ENCODE measurements at regions not wholly inside any gene's neighbourhood (a gene's known extent, or its start where the extent isn't known, plus 50 kb on each side); places are given as distances from the start of the nearest gene placed in this dataset.
"Not testable (repeated sequence)": the region's sequence is repeated elsewhere in the genome, so short reads cannot be mapped to it uniquely, and the experiment has no call there.

DNA sequence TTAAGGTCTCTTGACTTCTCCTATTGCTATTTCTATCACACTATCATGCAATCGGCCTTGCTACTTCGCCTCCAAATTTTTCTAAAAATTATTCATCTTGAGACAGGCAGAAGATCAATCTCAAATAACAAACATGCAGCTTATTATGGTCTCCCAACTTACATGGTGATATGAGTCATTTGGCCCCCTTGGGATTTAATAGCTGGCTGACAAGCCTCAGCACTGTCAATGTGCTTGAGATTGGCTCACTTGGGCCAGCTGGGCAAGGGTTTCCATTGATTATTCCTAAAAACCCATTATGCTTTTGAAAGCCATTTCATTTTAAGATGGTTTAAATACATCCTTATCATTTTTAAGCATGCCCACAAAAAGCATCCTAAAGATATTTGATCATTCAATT lies 224.5 kb upstream of the NFIA start:
- H3K4me3 ChIP-seq (ENCODE audit: low read depth, low read length) = no peak overlapping the region
- TF ChIP-seq, protein P1, sequence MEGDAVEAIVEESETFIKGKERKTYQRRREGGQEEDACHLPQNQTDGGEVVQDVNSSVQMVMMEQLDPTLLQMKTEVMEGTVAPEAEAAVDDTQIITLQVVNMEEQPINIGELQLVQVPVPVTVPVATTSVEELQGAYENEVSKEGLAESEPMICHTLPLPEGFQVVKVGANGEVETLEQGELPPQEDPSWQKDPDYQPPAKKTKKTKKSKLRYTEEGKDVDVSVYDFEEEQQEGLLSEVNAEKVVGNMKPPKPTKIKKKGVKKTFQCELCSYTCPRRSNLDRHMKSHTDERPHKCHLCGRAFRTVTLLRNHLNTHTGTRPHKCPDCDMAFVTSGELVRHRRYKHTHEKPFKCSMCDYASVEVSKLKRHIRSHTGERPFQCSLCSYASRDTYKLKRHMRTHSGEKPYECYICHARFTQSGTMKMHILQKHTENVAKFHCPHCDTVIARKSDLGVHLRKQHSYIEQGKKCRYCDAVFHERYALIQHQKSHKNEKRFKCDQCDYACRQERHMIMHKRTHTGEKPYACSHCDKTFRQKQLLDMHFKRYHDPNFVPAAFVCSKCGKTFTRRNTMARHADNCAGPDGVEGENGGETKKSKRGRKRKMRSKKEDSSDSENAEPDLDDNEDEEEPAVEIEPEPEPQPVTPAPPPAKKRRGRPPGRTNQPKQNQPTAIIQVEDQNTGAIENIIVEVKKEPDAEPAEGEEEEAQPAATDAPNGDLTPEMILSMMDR (IDR thresholded peaks at IDR 0.05; ENCODE audit: control insufficient read depth, extremely low read depth, insufficient read depth) = no peak
- no peak for DNase-seq (ENCODE audit: low read depth)

DNA sequence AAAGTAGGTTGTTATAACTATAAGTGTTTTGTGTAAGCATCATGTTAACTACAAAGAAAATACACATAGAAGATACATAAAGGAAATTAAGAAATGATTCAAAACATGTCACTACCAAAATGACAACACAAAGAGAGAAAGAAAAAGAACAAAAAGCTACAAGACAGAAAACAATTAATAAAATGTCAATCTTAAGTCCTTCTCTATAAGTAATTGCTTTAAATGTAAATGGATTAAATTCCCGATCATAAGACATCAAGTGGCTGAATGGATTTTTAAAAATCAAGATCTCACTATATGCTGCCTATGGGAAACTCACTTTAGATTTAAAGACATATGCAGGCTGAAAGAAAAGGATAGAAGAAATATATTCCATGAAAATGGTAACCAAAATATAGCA lies 232.3 kb upstream of the NFIA start:
- TF ChIP-seq, protein P1 (IDR thresholded peaks at IDR 0.05; ENCODE audit: control insufficient read depth, extremely low read depth, insufficient read depth) = no peak
- no peak overlapping the region for H3K4me3 ChIP-seq (ENCODE audit: low read depth, low read length)
- DNase-seq (ENCODE audit: low read depth) = no peak

DNA sequence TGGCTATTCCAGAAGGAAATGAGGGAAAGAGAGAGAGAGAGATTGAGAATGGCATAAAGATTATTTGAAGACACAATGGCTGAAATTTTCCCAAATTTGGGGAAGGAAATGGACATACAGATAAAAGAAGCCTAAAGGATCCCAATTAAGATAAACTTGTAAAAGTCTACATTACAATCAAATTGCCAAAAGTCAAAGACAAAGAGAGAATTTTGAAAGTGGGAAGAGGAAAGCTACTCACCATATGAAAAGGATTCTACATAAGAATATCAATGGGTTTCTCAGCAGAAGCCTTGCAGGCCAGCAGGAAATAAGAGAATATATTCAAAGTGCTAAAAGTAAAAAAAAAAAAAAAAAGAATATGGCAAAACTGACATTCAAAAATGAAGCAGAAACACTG lies 233.0 kb upstream of the NFIA start:
- DNase-seq (ENCODE audit: low read depth) = no peak
- no peak overlapping the region for H3K4me3 ChIP-seq (ENCODE audit: low read depth, low read length)
- TF ChIP-seq, protein P1 (IDR thresholded peaks at IDR 0.05; ENCODE audit: control insufficient read depth, extremely low read depth, insufficient read depth) = no peak

DNA sequence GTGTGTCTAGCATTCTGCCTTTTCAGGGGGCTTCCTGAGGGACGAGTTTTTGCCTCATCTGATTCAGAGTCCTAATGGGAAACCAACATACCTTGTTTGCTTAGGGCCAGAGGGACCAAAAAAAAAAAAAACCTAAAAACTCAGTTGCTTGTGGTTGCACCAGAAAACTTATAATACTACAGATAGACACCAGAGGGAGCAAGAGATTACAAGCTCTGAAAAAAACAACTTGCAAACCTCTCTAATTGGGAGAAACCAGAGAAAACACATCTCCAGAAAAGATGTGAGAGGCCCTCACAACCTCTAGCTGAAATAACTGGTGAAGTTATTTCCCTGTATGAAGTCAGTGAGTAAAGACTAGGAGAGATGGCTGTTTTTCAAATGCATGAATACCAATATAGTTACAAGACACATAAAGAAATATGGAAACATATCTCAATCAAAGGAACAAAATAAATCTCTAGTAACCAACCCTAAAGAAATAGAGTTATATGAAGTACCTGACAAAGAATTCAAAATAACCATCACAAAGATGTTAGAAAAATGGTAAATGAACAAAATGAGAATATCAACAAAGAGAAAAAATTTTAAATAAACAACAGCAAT lies 233.7 kb upstream of the NFIA start:
- H3K4me3 ChIP-seq (ENCODE audit: low read depth, low read length) = no peak overlapping the region
- DNase-seq (ENCODE audit: low read depth) = peak; percentile 10
- TF ChIP-seq, protein P1 (IDR thresholded peaks at IDR 0.05; ENCODE audit: control insufficient read depth, extremely low read depth, insufficient read depth) = peak; percentile 34

DNA sequence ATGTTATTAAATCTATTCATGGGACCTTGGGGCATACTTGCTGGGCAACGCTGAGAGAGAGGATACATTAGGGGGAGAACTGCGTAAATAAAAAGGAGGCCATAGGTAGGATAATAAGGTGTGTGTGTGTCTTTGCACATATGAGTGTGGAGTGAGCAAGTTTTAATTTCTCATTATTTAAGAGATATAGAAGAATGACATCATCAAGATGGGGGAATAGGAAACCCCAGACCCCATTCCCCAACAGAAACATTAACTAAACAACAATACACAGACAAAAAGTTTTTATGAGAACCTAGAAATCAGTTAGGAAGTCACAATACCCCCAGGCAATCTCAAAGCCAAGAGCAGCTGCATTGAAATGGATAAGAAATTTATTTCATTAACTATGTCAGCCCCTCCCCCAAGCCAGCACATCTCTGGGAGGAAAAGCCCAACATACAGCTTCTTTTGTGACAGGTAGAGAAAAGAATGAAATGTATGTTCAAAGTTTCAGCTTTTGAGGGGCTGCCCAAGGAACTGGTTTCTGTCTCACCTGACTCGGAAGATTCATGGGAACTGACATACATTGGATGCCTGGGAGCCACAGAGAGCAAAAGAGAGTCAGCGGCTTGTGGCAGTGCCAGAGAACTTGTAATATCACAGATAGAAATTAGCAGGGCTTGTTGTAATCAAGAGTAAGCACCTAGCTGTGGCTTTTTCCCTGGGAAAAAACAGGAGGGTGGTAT lies 234.3 kb upstream of the NFIA start:
- DNase-seq (ENCODE audit: low read depth) = no peak
- TF ChIP-seq, protein P1 (IDR thresholded peaks at IDR 0.05; ENCODE audit: control insufficient read depth, extremely low read depth, insufficient read depth) = no peak
- no peak overlapping the region for H3K4me3 ChIP-seq (ENCODE audit: low read depth, low read length)

DNA sequence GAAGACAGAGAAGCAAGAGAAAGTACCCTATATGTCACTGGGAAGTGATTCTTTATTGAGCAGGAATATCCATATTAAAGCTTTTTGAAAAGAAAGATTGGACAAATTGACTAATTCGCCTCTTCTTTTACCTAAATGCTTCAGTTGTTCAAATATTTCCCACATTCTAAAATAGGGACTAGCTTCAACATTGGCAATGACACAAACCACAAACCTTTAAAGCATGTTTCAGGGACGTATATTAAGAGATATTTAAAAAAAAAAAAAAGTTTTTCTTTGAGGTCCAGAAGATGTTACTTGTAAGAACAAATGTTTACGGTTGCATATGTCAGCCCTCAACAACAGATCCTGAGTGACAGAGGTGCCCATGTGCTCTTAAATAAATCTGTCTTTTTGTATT lies 235.0 kb upstream of the NFIA start:
- TF ChIP-seq, protein P1 (IDR thresholded peaks at IDR 0.05; ENCODE audit: control insufficient read depth, extremely low read depth, insufficient read depth) = no peak
- no peak overlapping the region for H3K4me3 ChIP-seq (ENCODE audit: low read depth, low read length)
- no peak for DNase-seq (ENCODE audit: low read depth)

DNA sequence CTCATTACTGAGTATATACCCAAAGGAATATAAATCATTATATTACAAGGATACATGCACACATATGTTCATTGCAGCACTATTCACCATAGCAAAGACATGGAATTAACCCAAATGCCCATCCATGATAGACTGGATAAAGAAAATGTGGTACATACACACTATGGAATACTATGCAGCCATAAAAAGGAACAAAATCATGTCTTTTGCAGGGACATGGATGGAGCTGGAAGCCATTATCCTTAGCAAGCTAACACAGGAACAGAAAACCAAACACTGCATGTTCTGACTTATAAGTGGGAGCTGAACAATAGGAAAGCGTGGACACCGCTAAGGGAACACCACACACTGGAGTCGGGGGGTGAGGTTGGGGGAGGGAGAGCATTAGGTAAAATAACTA lies 236.7 kb upstream of the NFIA start:
- not testable (repeated sequence) for DNase-seq (ENCODE audit: low read depth); H3K4me3 ChIP-seq (ENCODE audit: low read depth, low read length)
